ENCODE measurements at regions not wholly inside any gene's neighbourhood (a gene's known extent, or its start where the extent isn't known, plus 50 kb on each side); places are given as distances from the start of the nearest gene placed in this dataset.

DNA sequence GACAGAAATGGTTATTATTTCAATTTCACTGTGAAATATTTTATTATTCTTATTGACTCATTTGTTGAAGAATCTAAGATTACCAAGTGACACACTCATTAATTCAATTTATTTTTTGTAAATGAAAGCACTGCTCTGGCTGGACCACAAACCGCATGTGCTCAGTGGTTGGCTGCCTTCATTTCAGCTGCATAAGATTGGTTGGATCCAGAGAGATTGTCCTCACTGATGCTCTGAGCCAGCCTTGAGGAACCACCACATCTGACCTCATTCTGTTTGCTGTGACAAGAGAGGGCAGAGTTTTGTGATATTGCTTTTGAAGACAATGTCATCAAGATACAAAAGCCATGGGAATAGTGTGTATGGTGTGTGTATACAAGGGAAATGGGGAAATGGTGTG is 192.1 kb downstream of the CYRIA start:
- DNase-seq (ENCODE audit: low spot score) = no peak
- Histone ChIP-seq H3K27me3 (replicated peaks; ENCODE audit: insufficient read depth) (peaks cover 4% of the 10 kb centered on the region), H3K4me3 (no peak overlapping the region), H3K36me3 (no peaks in the 10 kb centered on the region), H3K4me1 (replicated peaks) (no peaks in the 10 kb centered on the region), H3K27ac (no peak overlapping the region), H3K9me3 (no peaks in the 10 kb centered on the region)
- TF ChIP-seq POLR2A (IDR thresholded peaks at IDR 0.05) (no peak), POLR2AphosphoS5 (IDR thresholded peaks at IDR 0.05) (no peak)
- TF ChIP-seq, protein P1, sequence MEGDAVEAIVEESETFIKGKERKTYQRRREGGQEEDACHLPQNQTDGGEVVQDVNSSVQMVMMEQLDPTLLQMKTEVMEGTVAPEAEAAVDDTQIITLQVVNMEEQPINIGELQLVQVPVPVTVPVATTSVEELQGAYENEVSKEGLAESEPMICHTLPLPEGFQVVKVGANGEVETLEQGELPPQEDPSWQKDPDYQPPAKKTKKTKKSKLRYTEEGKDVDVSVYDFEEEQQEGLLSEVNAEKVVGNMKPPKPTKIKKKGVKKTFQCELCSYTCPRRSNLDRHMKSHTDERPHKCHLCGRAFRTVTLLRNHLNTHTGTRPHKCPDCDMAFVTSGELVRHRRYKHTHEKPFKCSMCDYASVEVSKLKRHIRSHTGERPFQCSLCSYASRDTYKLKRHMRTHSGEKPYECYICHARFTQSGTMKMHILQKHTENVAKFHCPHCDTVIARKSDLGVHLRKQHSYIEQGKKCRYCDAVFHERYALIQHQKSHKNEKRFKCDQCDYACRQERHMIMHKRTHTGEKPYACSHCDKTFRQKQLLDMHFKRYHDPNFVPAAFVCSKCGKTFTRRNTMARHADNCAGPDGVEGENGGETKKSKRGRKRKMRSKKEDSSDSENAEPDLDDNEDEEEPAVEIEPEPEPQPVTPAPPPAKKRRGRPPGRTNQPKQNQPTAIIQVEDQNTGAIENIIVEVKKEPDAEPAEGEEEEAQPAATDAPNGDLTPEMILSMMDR (IDR thresholded peaks at IDR 0.05) = no peak
- intact Hi-C loops (cut with DNase I) = no loop called here
- WGBS = 91% methylated on average over 1 of the region's 1 CpG

DNA sequence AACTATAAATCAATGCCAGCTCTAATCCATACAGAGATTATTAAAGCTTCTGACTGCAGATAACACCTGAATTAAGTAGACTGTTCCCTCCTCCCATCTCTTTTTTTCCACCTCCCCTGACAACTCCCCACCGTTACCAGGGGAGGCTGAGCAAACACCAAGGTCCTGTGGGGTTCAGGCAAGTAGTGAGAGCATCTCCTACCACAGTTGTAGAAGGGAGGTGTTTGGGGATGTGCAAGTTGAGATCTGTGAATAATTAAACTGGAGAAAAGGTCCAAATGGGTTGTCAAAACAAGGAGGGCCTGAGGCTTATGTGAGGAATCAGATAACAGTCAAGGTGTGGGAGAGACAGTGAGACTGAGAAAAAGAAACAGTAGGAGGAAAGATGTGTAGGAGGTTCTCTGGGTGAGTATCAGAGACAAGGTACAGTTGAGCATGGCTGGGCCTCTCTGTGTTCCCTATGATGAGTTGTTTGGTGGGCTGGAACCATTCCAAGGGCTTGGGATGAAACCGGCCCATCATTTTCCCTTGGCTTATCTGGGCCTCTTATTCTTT is 194.6 kb downstream of the CYRIA start:
- no peak for DNase-seq (ENCODE audit: low spot score)
- intact Hi-C loops (cut with DNase I) = no loop called here
- 78% methylated on average over 2 of the region's 2 CpGs for WGBS
- H3K9me3 ChIP-seq = no peaks in the 10 kb centered on the region
- no peak overlapping the region for H3K27ac ChIP-seq
- H3K4me3 ChIP-seq = no peak overlapping the region
- H3K27me3 ChIP-seq (replicated peaks; ENCODE audit: insufficient read depth) = no peaks in the 10 kb centered on the region
- H3K4me1 ChIP-seq (replicated peaks) = no peaks in the 10 kb centered on the region
- TF ChIP-seq, protein P1 (IDR thresholded peaks at IDR 0.05) = no peak
- TF ChIP-seq POLR2A (IDR thresholded peaks at IDR 0.05) = no peak
- TF ChIP-seq POLR2AphosphoS5 (IDR thresholded peaks at IDR 0.05) = no peak
- no peaks in the 10 kb centered on the region for H3K36me3 ChIP-seq

DNA sequence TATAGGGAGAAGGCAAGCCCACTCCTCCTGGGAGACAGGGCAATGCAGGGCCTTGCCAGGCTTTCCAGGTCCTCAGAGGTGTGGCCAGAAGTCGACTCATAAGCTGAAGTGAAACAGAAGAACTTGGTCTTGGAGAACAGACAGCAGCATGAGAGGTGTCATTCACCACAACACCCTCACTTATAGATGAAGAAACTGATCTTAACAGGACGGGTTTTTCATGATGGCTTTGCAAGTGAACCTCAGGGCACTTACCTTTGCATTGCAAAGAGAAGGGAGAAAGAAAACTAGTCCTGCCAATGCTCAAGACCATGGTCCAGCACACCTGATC is 198.8 kb downstream of the CYRIA start:
- H3K27me3 ChIP-seq (replicated peaks; ENCODE audit: insufficient read depth) = no peaks in the 10 kb centered on the region

DNA sequence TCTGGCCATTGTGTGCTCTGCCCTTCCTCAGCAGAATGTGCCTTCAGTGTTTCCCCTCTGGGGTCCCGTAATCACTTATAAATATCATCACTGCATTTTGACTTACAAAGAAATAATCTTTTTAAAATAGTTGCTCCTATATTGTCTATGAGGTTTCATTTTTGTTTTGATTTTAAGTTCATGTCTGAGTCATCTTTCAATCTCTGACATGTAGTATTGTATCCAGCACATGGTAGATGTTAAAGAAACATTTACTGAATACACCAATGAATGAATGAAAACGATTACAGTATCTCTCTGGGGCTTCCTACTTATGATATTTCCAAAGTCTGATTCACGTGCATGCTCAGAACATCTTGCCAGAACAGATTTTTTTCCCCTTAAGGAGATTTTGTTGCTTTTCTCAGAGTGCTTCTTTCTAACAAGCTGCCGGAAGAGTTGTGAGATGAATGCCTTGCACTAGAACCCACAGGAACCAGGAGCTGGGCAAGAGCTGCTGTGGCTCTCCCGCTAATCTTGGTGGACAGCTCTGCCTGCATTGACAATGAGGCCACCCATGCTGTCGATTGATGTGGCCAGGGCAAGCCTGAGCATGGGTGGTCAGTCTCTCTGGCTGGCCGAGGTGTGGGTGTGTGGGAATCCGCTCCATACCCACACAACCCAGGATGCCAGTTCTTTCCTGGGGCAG is 199.4 kb downstream of the CYRIA start:
- DNase-seq (ENCODE audit: low spot score) = no peak
- Histone ChIP-seq H3K4me3 (no peak overlapping the region), H3K27me3 (replicated peaks; ENCODE audit: insufficient read depth) (no peaks in the 10 kb centered on the region), H3K9me3 (no peaks in the 10 kb centered on the region), H3K27ac (no peak overlapping the region), H3K36me3 (no peaks in the 10 kb centered on the region), H3K4me1 (replicated peaks) (no peaks in the 10 kb centered on the region)
- TF ChIP-seq, protein P1 (IDR thresholded peaks at IDR 0.05) = no peak
- TF ChIP-seq POLR2A (IDR thresholded peaks at IDR 0.05) (no peak), POLR2AphosphoS5 (IDR thresholded peaks at IDR 0.05) (no peak)
- intact Hi-C loops (cut with DNase I) = no loop called here
- 84% methylated on average over 8 of the region's 8 CpGs for WGBS

More for the DNA sequence above, 198.8 kb downstream of the CYRIA start:
- no peak overlapping the region for H3K4me3 ChIP-seq
- no peak for DNase-seq (ENCODE audit: low spot score)
- WGBS = 76% methylated on average over 2 of the region's 2 CpGs
- H3K4me1 ChIP-seq (replicated peaks) = no peaks in the 10 kb centered on the region
- TF ChIP-seq POLR2AphosphoS5 (IDR thresholded peaks at IDR 0.05) (no peak), POLR2A (IDR thresholded peaks at IDR 0.05) (no peak)
- TF ChIP-seq, protein P1 (IDR thresholded peaks at IDR 0.05) = no peak
- H3K9me3 ChIP-seq = no peaks in the 10 kb centered on the region
- intact Hi-C loops (cut with DNase I) = no loop called here
- H3K27ac ChIP-seq = no peak overlapping the region
- H3K36me3 ChIP-seq = no peaks in the 10 kb centered on the region

DNA sequence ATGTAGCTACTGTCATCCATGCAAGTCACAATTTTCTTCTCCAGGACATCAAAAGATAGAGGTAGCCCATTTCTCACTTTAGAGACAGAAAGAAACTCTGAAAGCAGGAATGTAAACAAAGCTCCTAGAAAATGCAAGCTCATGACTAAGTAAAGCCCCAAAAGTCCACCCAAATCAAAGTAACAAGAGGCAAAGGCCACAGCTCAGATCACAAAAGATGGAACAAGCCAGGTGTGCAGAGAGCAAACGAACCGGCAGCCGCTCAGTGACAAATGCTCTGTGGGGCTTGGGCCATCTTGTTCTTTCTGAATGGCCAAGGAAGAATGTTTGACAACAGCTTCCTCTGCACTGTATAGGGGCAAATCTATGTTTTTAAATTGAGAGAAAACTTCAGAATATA is 201.0 kb downstream of the CYRIA start:
- no peaks in the 10 kb centered on the region for H3K36me3 ChIP-seq
- no peak overlapping the region for H3K4me3 ChIP-seq
- TF ChIP-seq POLR2A (IDR thresholded peaks at IDR 0.05) = no peak
- no peak for TF ChIP-seq POLR2AphosphoS5 (IDR thresholded peaks at IDR 0.05)
- TF ChIP-seq, protein P1 (IDR thresholded peaks at IDR 0.05) = no peak
- no peak for DNase-seq (ENCODE audit: low spot score)
- no peak overlapping the region for H3K27ac ChIP-seq
- no peaks in the 10 kb centered on the region for H3K9me3 ChIP-seq
- intact Hi-C loops (cut with DNase I) = no loop called here
- WGBS = 70% methylated on average over 3 of the region's 3 CpGs
- H3K4me1 ChIP-seq (replicated peaks) = no peaks in the 10 kb centered on the region
- no peaks in the 10 kb centered on the region for H3K27me3 ChIP-seq (replicated peaks; ENCODE audit: insufficient read depth)
